ENCODE measurements at regions not wholly inside any gene's neighbourhood (a gene's known extent, or its start where the extent isn't known, plus 50 kb on each side); places are given as distances from the start of the nearest gene placed in this dataset.
"Not testable (repeated sequence)": the region's sequence is repeated elsewhere in the genome, so short reads cannot be mapped to it uniquely, and the experiment has no call there.

GRCh38 chr16:65815707-65816106 is 550.8 kb upstream of the CDH5 start:
- no peak for TF ChIP-seq CTCF (conservative IDR thresholded peaks at IDR 0.05)
- Mint-ChIP-seq H3K36me3 (ENCODE audit: low read depth) (no peaks in the 10 kb centered on the region), H3K4me3 (no peak overlapping the region), H3K9me3 (no peaks in the 10 kb centered on the region), H3K27me3 (ENCODE audit: low read depth) (no peaks in the 10 kb centered on the region), H3K27ac (ENCODE audit: unreplicated experiment) (no peak overlapping the region), H3K4me1 (no peaks in the 10 kb centered on the region)
- DNase-seq (ENCODE audit: low read depth, low spot score): no peak

GRCh38 chr16:65813879-65814278 is 552.6 kb upstream of the CDH5 start:
- not testable (repeated sequence) for H3K4me3 Mint-ChIP-seq; DNase-seq (ENCODE audit: low read depth, low spot score); H3K9me3 Mint-ChIP-seq; H3K36me3 Mint-ChIP-seq (ENCODE audit: low read depth); H3K27me3 Mint-ChIP-seq (ENCODE audit: low read depth); H3K27ac Mint-ChIP-seq (ENCODE audit: unreplicated experiment); H3K4me1 Mint-ChIP-seq

- Mint-ChIP-seq H3K4me1 (no peaks in the 10 kb centered on the region), H3K36me3 (ENCODE audit: low read depth) (no peaks in the 10 kb centered on the region), H3K27me3 (ENCODE audit: low read depth) (peaks cover 3% of the 10 kb centered on the region), H3K27ac (ENCODE audit: unreplicated experiment) (no peak overlapping the region), H3K4me3 (no peak overlapping the region), H3K9me3 (no peaks in the 10 kb centered on the region)
- DNase-seq (ENCODE audit: low read depth, low spot score): no peak
- TF ChIP-seq CTCF (conservative IDR thresholded peaks at IDR 0.05): no peak
Observed at GRCh38 chr16:65809627-65810026, 556.9 kb upstream of the CDH5 start.

- Mint-ChIP-seq H3K4me3 (no peak overlapping the region), H3K27ac (ENCODE audit: unreplicated experiment) (no peak overlapping the region), H3K4me1 (no peaks in the 10 kb centered on the region)
Observed at GRCh38 chr16:65808790-65809189, 557.7 kb upstream of the CDH5 start.

GRCh38 chr16:65807858-65808257 is 558.6 kb upstream of the CDH5 start:
- Mint-ChIP-seq H3K36me3 (ENCODE audit: low read depth) (no peaks in the 10 kb centered on the region), H3K9me3 (no peaks in the 10 kb centered on the region), H3K4me3 (no peak overlapping the region), H3K4me1 (no peaks in the 10 kb centered on the region), H3K27ac (ENCODE audit: unreplicated experiment) (no peak overlapping the region), H3K27me3 (ENCODE audit: low read depth) (peaks cover 3% of the 10 kb centered on the region)
- DNase-seq (ENCODE audit: low read depth, low spot score): no peak
- TF ChIP-seq CTCF (conservative IDR thresholded peaks at IDR 0.05): no peak

More at GRCh38 chr16:65808790-65809189, 557.7 kb upstream of the CDH5 start:
- DNase-seq (ENCODE audit: low read depth, low spot score): no peak
- Mint-ChIP-seq H3K36me3 (ENCODE audit: low read depth) (no peaks in the 10 kb centered on the region), H3K27me3 (ENCODE audit: low read depth) (peaks cover 3% of the 10 kb centered on the region), H3K9me3 (no peaks in the 10 kb centered on the region)
- TF ChIP-seq CTCF (conservative IDR thresholded peaks at IDR 0.05): no peak

GRCh38 chr16:65805704-65806103 is 560.8 kb upstream of the CDH5 start:
- H3K27me3 Mint-ChIP-seq (ENCODE audit: low read depth); H3K27ac Mint-ChIP-seq (ENCODE audit: unreplicated experiment); H3K36me3 Mint-ChIP-seq (ENCODE audit: low read depth); H3K9me3 Mint-ChIP-seq; H3K4me1 Mint-ChIP-seq; DNase-seq (ENCODE audit: low read depth, low spot score); H3K4me3 Mint-ChIP-seq: not testable (repeated sequence)

GRCh38 chr16:65796481-65796880 is 570.0 kb upstream of the CDH5 start:
- no peaks in the 10 kb centered on the region for H3K4me1 Mint-ChIP-seq
- no peak for DNase-seq (ENCODE audit: low read depth, low spot score)
- H3K4me3 Mint-ChIP-seq: no peak overlapping the region
- H3K27me3 Mint-ChIP-seq (ENCODE audit: low read depth): peaks cover 10% of the 10 kb centered on the region
- H3K9me3 Mint-ChIP-seq: no peaks in the 10 kb centered on the region
- H3K27ac Mint-ChIP-seq (ENCODE audit: unreplicated experiment): no peak overlapping the region
- TF ChIP-seq CTCF (conservative IDR thresholded peaks at IDR 0.05): no peak
- no peaks in the 10 kb centered on the region for H3K36me3 Mint-ChIP-seq (ENCODE audit: low read depth)
